OCI-LY7 (cell line): ENCODE measurements at regions not wholly inside any gene's neighbourhood (a gene's known extent, or its start where the extent isn't known, plus 50 kb on each side); places are given as distances from the start of the nearest gene placed in this dataset.

Source experiments
- BruUV-seq: library from RNA; stranded (reverse); fragments of 400-500 nt; replicated peaks from 2 replicates; lab custom pipeline; 2021; lab: Mats Ljungman, UMichigan
- CTCF ChIA-PET: fragments of 300-600 bp; sonication (Branson Sonifier 250); formaldehyde crosslinking; loops from one replicate; lab custom pipeline; 2022; ENCODE audit warnings: antibody characterized with exemption; ENCODE audit not compliant: unreplicated experiment; lab: Charles Lee
- POLR2A ChIA-PET: fragments of 300-600 bp; sonication (Branson Sonifier 250); formaldehyde crosslinking; loops from one replicate; lab custom pipeline; 2022; ENCODE audit warnings: antibody characterized with exemption; lab: Charles Lee
- DNase-seq: peaks from one replicate; pipeline ENCODE4 v3.0.0-alpha.2; 2015; ENCODE audit warnings: low spot score
- H2AFZ ChIP-seq: fragments of 200-600 bp; sonication (generic), shearing (Covaris generic); 2 replicates; pipeline ENCODE4 v1.6.1; 2014; ENCODE audit warnings: mild to moderate bottlenecking, antibody characterized with exemption, low read length, moderate library complexity
- H3K27ac ChIP-seq: fragments of 200-600 bp; sonication (generic); 2 replicates; pipeline ENCODE4 v1.5.1; 2014; ENCODE audit warnings: mixed run types, low read depth, mild to moderate bottlenecking, moderate library complexity, low read length, inconsistent platforms; ENCODE audit not compliant: poor library complexity, severe bottlenecking
- H3K36me3 ChIP-seq: fragments of 200-600 bp; sonication (generic); 2 replicates; pipeline ENCODE4 v1.6.1; 2014; ENCODE audit warnings: mild to moderate bottlenecking, antibody characterized with exemption, low read length, moderate library complexity, mixed read lengths; ENCODE audit not compliant: insufficient read depth
- H3K4me1 ChIP-seq: fragments of 200-600 bp; sonication (generic); 2 replicates; pipeline ENCODE4 v1.5.1; 2014; ENCODE audit warnings: mild to moderate bottlenecking, low read length; ENCODE audit not compliant: insufficient read depth, poor library complexity, severe bottlenecking
- H3K4me2 ChIP-seq: fragments of 200-600 bp; sonication (generic); 2 replicates; pipeline ENCODE4 v1.6.1; 2014; ENCODE audit warnings: mild to moderate bottlenecking, low read length
- H3K4me3 ChIP-seq: fragments of 200-600 bp; sonication (generic); 2 replicates; pipeline ENCODE4 v1.5.1; 2014; ENCODE audit warnings: mild to moderate bottlenecking, low read depth, low read length; ENCODE audit not compliant: poor library complexity, severe bottlenecking
- H3K79me2 ChIP-seq: fragments of 200-600 bp; sonication (generic); 2 replicates; pipeline ENCODE4 v1.6.1; 2016; ENCODE audit warnings: low read depth, mild to moderate bottlenecking, low read length, moderate library complexity, mixed read lengths; ENCODE audit not compliant: insufficient read depth
- H3K9me2 ChIP-seq: fragments of 200-600 bp; sonication (generic); 2 replicates; pipeline ENCODE4 v1.6.1; 2016; ENCODE audit warnings: mild to moderate bottlenecking, low read length, mixed read lengths; ENCODE audit not compliant: insufficient read depth
- H3K9me3 ChIP-seq: fragments of 200-600 bp; sonication (generic); 2 replicates; pipeline ENCODE4 v1.6.1; 2014; ENCODE audit warnings: mild to moderate bottlenecking, mixed run types, low read length, mixed read lengths
- H4K20me1 ChIP-seq: fragments of 200-600 bp; sonication (generic); 2 replicates; pipeline ENCODE4 v1.6.1; 2014; ENCODE audit warnings: mild to moderate bottlenecking, antibody characterized with exemption, low read length, moderate library complexity, mixed read lengths; ENCODE audit not compliant: insufficient read depth
- EZH2phosphoT487 ChIP-seq: fragments of 200-600 bp; sonication (generic); IDR thresholded peaks from 2 replicates; pipeline ENCODE4 v1.6.1; 2018; ENCODE audit warnings: low read depth, borderline replicate concordance, mild to moderate bottlenecking, mixed run types, antibody characterized with exemption, low read length, moderate library complexity, mixed read lengths
- intact Hi-C: fragments of 100-400 bp; cut with micrococcal nuclease; formaldehyde crosslinking; loops from one replicate; pipeline ENCODE4 v1.10.0; 2022; ENCODE audit not compliant: unreplicated experiment
- TF ChIP-seq, protein P1 (sequence below): fragments of 200-600 bp; sonication (generic); conservative IDR thresholded peaks from 2 replicates; pipeline ENCODE4 v1.5.1; 2014; ENCODE audit warnings: mild to moderate bottlenecking, antibody characterized with exemption, low read length, moderate library complexity, mixed read lengths

DNA sequence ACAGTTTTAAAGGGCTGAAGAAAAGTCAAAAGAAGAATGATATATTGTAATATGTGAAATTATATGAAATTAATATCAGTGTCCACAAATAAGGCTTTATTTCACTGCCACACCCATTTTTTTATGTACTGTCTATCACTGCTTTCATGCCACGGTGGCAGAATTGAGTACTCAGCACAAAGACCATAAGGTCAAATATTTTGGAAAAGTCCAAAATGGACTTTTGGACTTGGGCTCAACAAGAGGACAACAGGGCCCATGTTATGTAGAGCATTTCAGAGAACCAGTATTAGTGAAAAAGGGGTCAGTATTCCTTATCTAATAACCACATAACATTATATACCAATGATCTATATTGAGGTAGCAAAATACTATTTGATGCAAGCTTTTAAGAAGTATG is 427.2 kb downstream of the EPHA4 start:
- Histone ChIP-seq H3K27ac (no peak overlapping the region), H2AFZ (no peak overlapping the region), H3K9me3 (no peaks in the 10 kb centered on the region), H3K79me2 (no peaks in the 10 kb centered on the region), H3K4me2 (no peak overlapping the region), H3K9me2 (no peaks in the 10 kb centered on the region), H4K20me1 (no peaks in the 10 kb centered on the region), H3K36me3 (no peaks in the 10 kb centered on the region), H3K4me3 (no peak overlapping the region), H3K4me1 (no peaks in the 10 kb centered on the region)
- no TSS peak for BruUV-seq
- intact Hi-C loops = no loop called here
- no peak for DNase-seq
- no peak for TF ChIP-seq EZH2phosphoT487
- TF ChIP-seq, protein P1, sequence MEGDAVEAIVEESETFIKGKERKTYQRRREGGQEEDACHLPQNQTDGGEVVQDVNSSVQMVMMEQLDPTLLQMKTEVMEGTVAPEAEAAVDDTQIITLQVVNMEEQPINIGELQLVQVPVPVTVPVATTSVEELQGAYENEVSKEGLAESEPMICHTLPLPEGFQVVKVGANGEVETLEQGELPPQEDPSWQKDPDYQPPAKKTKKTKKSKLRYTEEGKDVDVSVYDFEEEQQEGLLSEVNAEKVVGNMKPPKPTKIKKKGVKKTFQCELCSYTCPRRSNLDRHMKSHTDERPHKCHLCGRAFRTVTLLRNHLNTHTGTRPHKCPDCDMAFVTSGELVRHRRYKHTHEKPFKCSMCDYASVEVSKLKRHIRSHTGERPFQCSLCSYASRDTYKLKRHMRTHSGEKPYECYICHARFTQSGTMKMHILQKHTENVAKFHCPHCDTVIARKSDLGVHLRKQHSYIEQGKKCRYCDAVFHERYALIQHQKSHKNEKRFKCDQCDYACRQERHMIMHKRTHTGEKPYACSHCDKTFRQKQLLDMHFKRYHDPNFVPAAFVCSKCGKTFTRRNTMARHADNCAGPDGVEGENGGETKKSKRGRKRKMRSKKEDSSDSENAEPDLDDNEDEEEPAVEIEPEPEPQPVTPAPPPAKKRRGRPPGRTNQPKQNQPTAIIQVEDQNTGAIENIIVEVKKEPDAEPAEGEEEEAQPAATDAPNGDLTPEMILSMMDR = no peak
- POLR2A ChIA-PET = interaction anchor here (0.6 kb wide), 1 partner anchor 36 kb away, joined by 6 read pairs; no protein-coding TSS in a partner anchor
- CTCF ChIA-PET = no interaction called here

DNA sequence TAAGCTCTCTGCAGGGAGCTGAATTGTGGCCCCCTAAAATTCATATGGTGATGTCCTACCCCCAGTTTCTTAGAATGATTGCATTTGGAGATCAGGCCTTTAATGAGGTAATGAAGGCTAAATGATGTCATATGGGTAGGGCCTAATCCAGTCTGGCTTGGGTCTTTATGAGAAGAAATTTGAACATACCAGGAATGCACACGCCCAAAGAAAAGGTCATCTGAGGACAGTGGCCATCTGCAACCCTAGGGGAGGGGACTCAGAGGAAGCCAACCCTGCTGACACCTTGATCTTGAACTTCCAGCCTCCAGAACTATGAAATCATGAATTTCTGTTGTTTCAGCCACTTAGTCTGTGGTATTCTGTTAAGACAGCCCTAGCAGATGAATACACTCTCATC is 426.7 kb downstream of the EPHA4 start:
- intact Hi-C loops = no loop called here
- no TSS peak for BruUV-seq
- H4K20me1 ChIP-seq = no peaks in the 10 kb centered on the region
- no peaks in the 10 kb centered on the region for H3K9me3 ChIP-seq
- H3K9me2 ChIP-seq = no peaks in the 10 kb centered on the region
- H3K36me3 ChIP-seq = no peaks in the 10 kb centered on the region
- H3K79me2 ChIP-seq = no peaks in the 10 kb centered on the region
- no peak overlapping the region for H3K4me2 ChIP-seq
- H2AFZ ChIP-seq = no peak overlapping the region
- H3K4me1 ChIP-seq = no peaks in the 10 kb centered on the region
- CTCF ChIA-PET = no interaction called here
- no peak overlapping the region for H3K27ac ChIP-seq
- POLR2A ChIA-PET = interaction anchor here (0.6 to 1.8 kb wide), 2 partner anchors 16 to 36 kb away, joined by 4 to 6 read pairs; no protein-coding TSS in a partner anchor
- no peak for TF ChIP-seq EZH2phosphoT487
- TF ChIP-seq, protein P1 = no peak
- no peak overlapping the region for H3K4me3 ChIP-seq
- no peak for DNase-seq

DNA sequence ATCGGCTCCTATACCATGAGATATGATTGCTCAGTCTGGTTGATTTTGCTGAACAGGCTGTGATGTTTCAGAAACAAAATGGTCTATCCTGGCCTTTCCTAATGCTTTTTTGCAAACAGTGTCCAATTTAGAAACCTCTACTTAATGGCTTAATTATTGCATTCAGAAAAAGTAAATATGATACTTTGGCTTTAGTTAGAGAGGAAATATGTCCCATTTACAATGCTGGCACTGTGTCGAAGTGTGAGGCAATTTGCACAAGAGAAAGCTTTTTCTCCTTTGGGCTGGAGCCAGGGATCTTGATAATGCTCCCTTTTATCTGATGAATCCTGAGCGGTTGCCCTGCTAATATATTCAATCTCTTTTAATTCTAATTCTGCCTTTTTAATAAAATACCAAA is 418.9 kb downstream of the EPHA4 start:
- Histone ChIP-seq H3K9me2 (no peaks in the 10 kb centered on the region), H3K4me2 (no peak overlapping the region), H3K4me1 (peaks cover 8% of the 10 kb centered on the region), H3K9me3 (no peaks in the 10 kb centered on the region), H3K27ac (no peak overlapping the region), H4K20me1 (no peaks in the 10 kb centered on the region), H3K36me3 (no peaks in the 10 kb centered on the region), H3K79me2 (no peaks in the 10 kb centered on the region), H3K4me3 (no peak overlapping the region), H2AFZ (no peak overlapping the region)
- no peak for DNase-seq
- POLR2A ChIA-PET = interaction anchor here (0.6 to 1.0 kb wide), 2 partner anchors 611 to 828 kb away, joined by 3 read pairs; no protein-coding TSS in a partner anchor
- BruUV-seq = no TSS peak
- CTCF ChIA-PET = no interaction called here
- TF ChIP-seq, protein P1 = no peak
- no peak for TF ChIP-seq EZH2phosphoT487
- intact Hi-C loops = no loop called here
